Activated T-cell treated with anti-CD3 and anti-CD28 coated beads, Interleukin-2, amount 50 U/mL, for 1 hour (primary cell): ENCODE measurements at regions not wholly inside any gene's neighbourhood (a gene's known extent, or its start where the extent isn't known, plus 50 kb on each side); places are given as distances from the start of the nearest gene placed in this dataset.
A peak's percentile ranks its signal among the peaks of the same experiment; 100 is the strongest.
"Not testable (repeated sequence)": the region's sequence is repeated elsewhere in the genome, so short reads cannot be mapped to it uniquely, and the experiment has no call there.

ENCODE experiments used
- DNase-seq: peaks from one replicate; pipeline ENCODE4 v3.0.0-alpha.2; 2020

GRCh38 chr21:31449921-31450535 lies 106.0 kb upstream of the TIAM1 start:
- no peak for DNase-seq

GRCh38 chr21:31448496-31448895 lies 104.4 kb upstream of the TIAM1 start:
- DNase-seq, result no peak

GRCh38 chr21:31447505-31447904 lies 103.4 kb upstream of the TIAM1 start:
- no peak for DNase-seq

DNA sequence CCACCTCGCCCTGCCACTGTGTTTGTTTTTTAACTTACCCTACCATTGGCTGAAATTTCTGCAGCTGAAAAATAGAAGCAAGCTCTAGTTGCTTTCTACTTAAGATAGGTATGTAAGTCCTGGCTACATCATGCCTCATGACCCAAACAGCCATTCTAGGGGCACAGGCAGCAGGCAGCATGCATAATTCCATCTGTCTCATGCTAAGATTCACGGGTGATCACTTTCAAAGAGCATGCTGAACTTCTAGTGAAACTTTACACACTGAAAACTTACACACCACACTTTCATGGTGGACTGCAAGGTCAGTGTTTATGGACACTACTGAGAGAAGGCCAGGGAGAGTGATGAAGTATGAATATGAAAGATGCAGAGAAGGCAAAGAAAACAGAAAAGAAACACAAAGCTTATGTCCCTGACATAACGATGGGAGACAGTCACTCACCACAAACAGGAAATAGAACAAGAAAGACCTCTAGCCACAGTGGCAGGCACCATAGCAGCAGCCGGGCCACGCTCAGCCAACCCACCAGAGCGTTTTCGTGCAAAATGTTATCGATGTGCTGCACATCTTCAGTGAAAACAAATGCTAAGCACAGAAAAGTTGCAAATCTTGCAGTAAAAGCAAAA lies 102.3 kb upstream of the TIAM1 start:
- DNase-seq, result peak; percentile 49

- DNase-seq, result no peak
These were observed 101.1 kb upstream of the TIAM1 start for GRCh38 chr21:31445137-31445536.

GRCh38 chr21:31443736-31444521 lies 99.9 kb upstream of the TIAM1 start:
- DNase-seq, result peak; percentile 25

DNA sequence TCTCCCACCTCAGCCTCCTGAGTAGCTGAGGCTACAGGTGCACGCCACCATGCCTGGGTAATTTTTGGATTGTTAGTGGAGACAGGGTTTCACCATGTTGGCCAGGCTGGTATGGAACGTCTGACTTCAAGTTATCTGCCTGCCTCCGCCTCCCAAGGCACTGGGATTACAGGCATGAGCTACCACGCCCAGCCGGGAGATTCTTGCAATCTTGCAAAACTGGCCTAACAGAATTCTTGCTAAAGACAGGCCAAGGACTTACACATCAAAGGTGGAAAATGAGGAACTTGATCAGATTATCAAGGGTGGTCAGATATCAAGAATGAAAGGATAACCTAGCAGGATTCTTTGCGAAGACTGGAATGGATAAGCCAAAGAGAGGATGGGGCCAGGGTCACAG lies 98.3 kb upstream of the TIAM1 start:
- DNase-seq, result no peak

DNA sequence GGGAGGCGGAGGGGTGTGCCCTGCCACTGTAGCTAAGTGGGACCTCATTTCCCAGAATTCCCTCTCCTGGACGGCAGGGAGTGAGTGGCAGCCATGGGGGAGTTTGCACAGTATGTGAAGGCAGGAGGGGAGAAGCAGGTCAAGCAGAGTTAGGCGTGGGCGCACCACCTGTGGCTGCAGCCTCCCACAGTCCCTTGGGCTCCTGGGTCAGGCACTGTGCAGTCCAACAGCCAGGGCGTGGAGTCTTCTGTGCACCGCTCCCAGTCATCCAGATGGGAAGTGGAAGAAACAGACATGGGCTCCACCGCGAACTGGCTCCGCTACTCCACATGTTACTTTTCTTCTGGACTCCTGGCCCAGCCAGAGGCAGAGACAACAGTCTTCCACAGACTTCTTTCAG lies 85.4 kb upstream of the TIAM1 start:
- DNase-seq, result no peak

- no peak for DNase-seq
These were observed 82.3 kb upstream of the TIAM1 start for GRCh38 chr21:31426235-31426797.

- no peak for DNase-seq
These were observed 81.1 kb upstream of the TIAM1 start for GRCh38 chr21:31425138-31425537.

- DNase-seq, result no peak
These were observed 80.0 kb upstream of the TIAM1 start for GRCh38 chr21:31424058-31424457.

DNA sequence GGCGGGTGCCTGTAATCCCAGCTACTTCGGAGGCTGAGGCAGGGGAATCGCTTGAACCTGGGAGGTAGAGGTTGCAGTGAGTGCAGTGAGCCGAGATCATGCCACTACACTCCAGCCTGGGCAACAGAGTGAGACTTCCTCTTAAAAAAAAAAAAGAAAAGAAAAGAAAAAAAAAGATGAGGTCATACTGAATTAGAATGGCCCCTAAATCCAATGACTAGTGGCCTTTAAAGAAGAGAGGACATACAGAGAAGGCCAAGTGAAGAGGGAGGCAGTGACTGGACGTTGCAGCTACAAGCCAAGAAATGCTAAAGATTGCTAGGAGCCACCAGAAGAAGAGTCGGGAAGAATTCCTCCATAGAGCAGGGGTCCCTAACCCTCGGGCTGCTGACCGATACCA lies 76.9 kb upstream of the TIAM1 start:
- DNase-seq, result no peak

GRCh38 chr21:31420354-31420753 lies 76.3 kb upstream of the TIAM1 start:
- no peak for DNase-seq

GRCh38 chr21:31418377-31419001 lies 74.4 kb upstream of the TIAM1 start:
- DNase-seq, result no peak

GRCh38 chr21:31417214-31417613 lies 73.2 kb upstream of the TIAM1 start:
- DNase-seq, result not testable (repeated sequence)

- DNase-seq, result no peak
These were observed 72.4 kb upstream of the TIAM1 start for GRCh38 chr21:31416465-31416864.

GRCh38 chr21:31414263-31415000 lies 70.4 kb upstream of the TIAM1 start:
- no peak for DNase-seq

GRCh38 chr21:31413698-31414097 lies 69.6 kb upstream of the TIAM1 start:
- no peak for DNase-seq

GRCh38 chr21:31410499-31411131 lies 66.6 kb upstream of the TIAM1 start:
- no peak for DNase-seq

DNA sequence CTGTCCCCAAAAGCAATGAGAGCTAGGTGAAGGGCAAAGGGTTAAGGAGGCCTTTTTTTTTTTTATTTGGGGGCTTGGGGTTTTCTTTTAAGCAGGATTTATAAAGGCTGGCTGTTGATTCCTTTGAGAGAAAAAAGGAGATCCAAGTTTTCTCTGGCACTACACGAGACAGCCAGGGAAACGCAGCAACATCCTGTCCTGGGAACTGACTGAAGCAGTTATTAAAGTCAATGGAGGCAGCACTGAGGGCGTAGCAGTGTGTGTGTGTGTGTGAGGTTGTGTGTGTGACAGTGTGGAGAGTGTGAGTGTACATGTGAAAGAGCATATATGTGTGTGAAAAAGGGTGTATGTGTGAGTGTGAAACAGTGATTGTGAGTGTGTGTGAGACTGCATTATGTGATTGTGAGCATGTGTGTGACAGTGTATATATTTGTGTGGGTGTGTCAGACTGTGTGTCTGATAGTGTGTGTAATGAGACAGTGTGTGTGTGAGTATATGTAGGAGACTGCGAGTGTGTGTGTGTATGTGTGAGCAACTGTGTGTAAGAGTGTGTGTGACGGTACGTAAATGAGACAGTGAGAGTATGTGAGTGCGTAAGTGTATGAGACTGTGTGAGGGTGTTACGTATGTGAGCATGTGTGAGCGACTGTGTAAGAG lies 65.9 kb upstream of the TIAM1 start:
- no peak for DNase-seq

DNA sequence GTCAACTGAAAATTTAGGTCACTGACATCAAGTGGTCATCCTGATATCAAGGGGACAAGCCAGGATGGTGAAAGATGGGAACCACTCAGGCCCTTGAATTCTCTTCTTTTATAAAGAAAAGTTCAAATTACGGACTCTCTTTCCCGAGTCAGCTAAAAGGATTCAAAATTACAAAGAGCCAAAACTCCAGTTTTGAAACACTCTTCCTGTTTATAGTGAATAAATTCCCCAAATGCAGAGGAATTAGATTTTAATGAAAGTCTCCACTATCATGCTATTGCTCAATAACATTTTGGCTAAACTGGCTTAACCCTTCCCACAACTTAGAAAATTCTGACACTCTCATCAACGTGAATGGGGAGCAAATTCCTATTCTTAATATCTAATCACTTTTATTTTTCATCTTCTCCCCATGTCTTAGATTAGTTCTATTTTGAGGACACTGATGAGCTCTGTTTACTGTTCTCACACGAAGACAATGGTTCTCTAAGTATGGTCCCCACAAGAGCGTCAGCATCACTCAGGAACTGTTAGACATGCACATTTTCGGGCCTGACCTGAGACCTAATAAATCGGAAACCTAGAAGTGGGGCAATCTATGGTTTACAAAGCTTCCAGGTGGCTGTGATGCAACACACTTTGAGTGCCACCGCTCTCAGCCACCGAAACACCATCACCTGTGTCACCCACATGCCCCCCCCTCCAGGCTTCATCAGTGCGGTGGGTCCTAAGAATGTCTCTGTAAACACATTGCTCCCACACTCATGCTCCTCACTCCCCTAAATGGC lies 64.4 kb upstream of the TIAM1 start:
- no peak for DNase-seq
